GM23248 (cell line): ENCODE measurements at regions not wholly inside any gene's neighbourhood (a gene's known extent, or its start where the extent isn't known, plus 50 kb on each side); places are given as distances from the start of the nearest gene placed in this dataset.

Experiments
- DNase-seq: peaks from one replicate; pipeline ENCODE4 v3.0.0-alpha.2; 2015
- H2AFZ ChIP-seq: fragments of 200-600 bp; sonication (generic); 2 replicates; pipeline ENCODE4 v1.6.1; 2016; ENCODE audit warnings: antibody characterized with exemption
- H3F3A ChIP-seq: fragments of 200-600 bp; sonication (generic); 2 replicates; pipeline ENCODE4 v1.6.1; 2016; ENCODE audit warnings: mild to moderate bottlenecking, antibody characterized with exemption, mixed run types; ENCODE audit not compliant: insufficient read depth
- H3K27ac ChIP-seq: fragments of 200-600 bp; sonication (generic); 2 replicates; pipeline ENCODE4 v1.5.1; 2016; ENCODE audit warnings: mild to moderate bottlenecking
- H3K27me3 ChIP-seq: fragments of 200-600 bp; sonication (generic); replicated peaks from 2 replicates; pipeline ENCODE4 v1.6.1; 2016; ENCODE audit warnings: mild to moderate bottlenecking; ENCODE audit not compliant: insufficient read depth
- H3K36me3 ChIP-seq: fragments of 200-600 bp; sonication (generic); 2 replicates; pipeline ENCODE4 v1.6.1; 2016; ENCODE audit warnings: low read depth, mild to moderate bottlenecking
- H3K4me1 ChIP-seq: fragments of 200-600 bp; sonication (generic); 2 replicates; pipeline ENCODE4 v1.6.1; 2016; ENCODE audit warnings: mild to moderate bottlenecking; ENCODE audit not compliant: insufficient read depth
- H3K4me2 ChIP-seq: fragments of 200-600 bp; sonication (generic); one replicate; pipeline ENCODE4 v1.6.1; 2016; ENCODE audit warnings: mild to moderate bottlenecking; ENCODE audit not compliant: unreplicated experiment
- H3K4me3 ChIP-seq: fragments of 200-600 bp; sonication (generic); 2 replicates; pipeline ENCODE4 v1.5.1; 2016; ENCODE audit warnings: mild to moderate bottlenecking
- H3K79me2 ChIP-seq: fragments of 200-600 bp; sonication (generic); 2 replicates; pipeline ENCODE4 v1.6.1; 2016; ENCODE audit warnings: mild to moderate bottlenecking; ENCODE audit not compliant: insufficient read depth
- H3K9ac ChIP-seq: fragments of 200-600 bp; sonication (generic); 2 replicates; pipeline ENCODE4 v1.6.1; 2016; ENCODE audit warnings: mild to moderate bottlenecking
- H3K9me2 ChIP-seq: fragments of 200-600 bp; sonication (generic); 2 replicates; pipeline ENCODE4 v1.6.1; 2016; ENCODE audit warnings: mixed run types, mild to moderate bottlenecking, moderate library complexity; ENCODE audit not compliant: insufficient read depth
- H3K9me3 ChIP-seq: fragments of 200-600 bp; sonication (generic); one replicate; pipeline ENCODE4 v1.6.1; 2017; ENCODE audit warnings: low read depth
- H4K20me1 ChIP-seq: fragments of 200-600 bp; sonication (generic); 2 replicates; pipeline ENCODE4 v1.6.0; 2016; ENCODE audit not compliant: insufficient read depth
- EZH2 ChIP-seq: fragments of 200-600 bp; sonication (generic); IDR thresholded peaks from 2 replicates; pipeline ENCODE4 v1.6.1; 2018; ENCODE audit warnings: antibody characterized with exemption, mild to moderate bottlenecking; ENCODE audit not compliant: insufficient read depth, poor library complexity, severe bottlenecking
- EZH2phosphoT487 ChIP-seq: fragments of 200-600 bp; sonication (generic); IDR thresholded peaks from 2 replicates; pipeline ENCODE4 v1.6.1; 2018; ENCODE audit warnings: antibody characterized with exemption, moderate library complexity, mild to moderate bottlenecking, low read depth; ENCODE audit not compliant: insufficient read depth
- WGBS, 2 experiments: methylation state at CpG; one replicate each; pipeline ENCODE4 v1.1.6; 2015 to 2017; ENCODE audit warnings: low lambda C conversion rate in 2 of 2, low coverage in 1 of 2; ENCODE audit errors: missing lambda C conversion rate in 2 of 2; 5-methylcytosine and 5-hydroxymethylcytosine counted together
- in situ Hi-C: fragments of 300-500 bp; cut with MboI; formaldehyde crosslinking; loops from 2 replicates; pipeline ENCODE4 v1.15.0; 2020

DNA sequence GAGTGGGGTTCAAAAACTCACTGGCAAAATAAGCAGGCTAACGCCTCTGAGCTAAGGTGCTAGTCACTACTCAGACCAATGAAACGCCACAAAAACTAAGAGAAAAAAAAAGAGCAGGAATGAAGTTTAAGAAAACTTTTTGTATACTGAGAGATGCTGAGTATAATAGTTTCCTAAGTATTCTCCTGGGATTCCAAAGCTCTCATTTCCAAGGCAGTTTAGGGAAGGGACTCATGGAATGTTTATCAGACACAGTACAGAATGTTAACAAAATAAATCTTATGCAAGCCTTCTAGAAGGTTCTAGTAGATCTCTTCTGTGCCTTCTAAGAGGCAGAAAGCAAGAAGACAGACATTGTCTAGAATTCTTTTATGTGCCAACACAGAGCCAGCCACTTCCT is 361.9 kb downstream of the MTRR start:
- no peaks in the 10 kb centered on the region for H3K9me2 ChIP-seq
- in situ Hi-C loops = no loop called here
- H3K9ac ChIP-seq = no peak overlapping the region
- WGBS, 2 experiments = 4 to 6% methylated on average over 2 of the region's 2 CpGs
- no peak for DNase-seq
- H3K79me2 ChIP-seq = no peaks in the 10 kb centered on the region
- no peaks in the 10 kb centered on the region for H3K4me1 ChIP-seq
- no peaks in the 10 kb centered on the region for H4K20me1 ChIP-seq
- TF ChIP-seq EZH2 (no peak), EZH2phosphoT487 (no peak)
- no peaks in the 10 kb centered on the region for H3K27me3 ChIP-seq
- no peak overlapping the region for H3K4me2 ChIP-seq
- H3F3A ChIP-seq = no peaks in the 10 kb centered on the region
- H2AFZ ChIP-seq = no peak overlapping the region
- no peak overlapping the region for H3K4me3 ChIP-seq
- no peaks in the 10 kb centered on the region for H3K9me3 ChIP-seq
- no peaks in the 10 kb centered on the region for H3K36me3 ChIP-seq
- no peak overlapping the region for H3K27ac ChIP-seq

DNA sequence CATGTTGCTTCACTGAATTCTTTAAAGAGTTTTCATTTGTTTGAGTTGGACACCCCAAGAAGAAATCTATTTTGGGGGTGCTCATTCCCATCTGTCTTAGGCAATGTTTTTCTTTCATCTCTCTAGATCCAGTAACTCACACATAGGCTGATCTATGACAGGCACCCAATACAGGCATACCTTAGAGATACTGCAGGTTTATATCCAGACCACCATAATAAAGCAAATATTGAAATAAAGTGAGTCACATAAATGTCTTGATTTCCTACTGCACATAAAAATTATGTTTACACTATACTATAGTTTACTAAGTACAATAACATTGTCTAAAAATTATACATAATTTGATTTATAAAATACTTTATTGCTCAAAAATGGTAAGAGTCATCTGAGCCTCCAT is 364.5 kb downstream of the MTRR start:
- Histone ChIP-seq H4K20me1 (no peaks in the 10 kb centered on the region), H3K79me2 (no peaks in the 10 kb centered on the region), H3F3A (no peaks in the 10 kb centered on the region), H2AFZ (no peak overlapping the region), H3K9ac (no peak overlapping the region), H3K36me3 (no peaks in the 10 kb centered on the region), H3K9me3 (no peaks in the 10 kb centered on the region), H3K4me2 (no peak overlapping the region), H3K4me3 (no peak overlapping the region), H3K27ac (no peak overlapping the region), H3K27me3 (no peaks in the 10 kb centered on the region), H3K9me2 (no peaks in the 10 kb centered on the region), H3K4me1 (no peaks in the 10 kb centered on the region)
- in situ Hi-C loops = no loop called here
- no peak for DNase-seq
- TF ChIP-seq EZH2 (no peak), EZH2phosphoT487 (no peak)

DNA sequence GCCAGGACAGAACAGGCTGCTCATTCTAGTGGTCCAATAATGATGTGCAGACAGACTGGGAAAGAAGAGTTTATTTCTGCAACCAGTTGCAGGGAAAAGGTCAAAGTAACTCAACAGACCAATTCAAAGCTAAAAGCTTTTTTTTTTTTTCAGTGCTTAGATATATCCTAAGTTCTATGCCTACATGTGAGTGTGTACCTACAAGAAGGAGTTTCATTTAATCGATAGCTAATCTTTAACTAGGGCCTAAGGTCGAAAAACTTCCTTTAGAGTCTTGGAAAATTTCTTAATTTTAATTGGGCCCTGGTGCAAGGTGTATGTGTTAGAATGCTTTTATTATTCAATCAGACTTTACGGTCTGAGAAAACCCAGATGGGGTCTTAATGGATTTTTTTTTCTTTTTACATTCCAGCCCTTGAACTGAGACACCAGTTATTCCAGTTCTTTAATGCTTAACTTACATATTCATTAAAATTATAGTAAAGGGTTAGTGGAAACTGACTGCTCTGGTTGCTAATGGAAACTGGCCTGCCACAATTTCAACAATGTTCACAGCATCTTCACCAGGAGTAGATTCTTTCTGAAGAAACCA is 365.3 kb downstream of the MTRR start:
- Histone ChIP-seq H3K36me3 (no peaks in the 10 kb centered on the region), H3K9me2 (no peaks in the 10 kb centered on the region), H3K4me3 (no peak overlapping the region), H4K20me1 (no peaks in the 10 kb centered on the region), H3K9me3 (no peaks in the 10 kb centered on the region), H3K4me1 (no peaks in the 10 kb centered on the region), H3K9ac (no peak overlapping the region), H3K79me2 (no peaks in the 10 kb centered on the region), H3K27ac (no peak overlapping the region), H3K4me2 (no peak overlapping the region), H2AFZ (no peak overlapping the region), H3K27me3 (no peaks in the 10 kb centered on the region), H3F3A (no peaks in the 10 kb centered on the region)
- TF ChIP-seq EZH2 = no peak
- DNase-seq = no peak
- in situ Hi-C loops = no loop called here
- WGBS, 2 experiments = 13 to 17% methylated on average over 3 of the region's 3 CpGs

DNA sequence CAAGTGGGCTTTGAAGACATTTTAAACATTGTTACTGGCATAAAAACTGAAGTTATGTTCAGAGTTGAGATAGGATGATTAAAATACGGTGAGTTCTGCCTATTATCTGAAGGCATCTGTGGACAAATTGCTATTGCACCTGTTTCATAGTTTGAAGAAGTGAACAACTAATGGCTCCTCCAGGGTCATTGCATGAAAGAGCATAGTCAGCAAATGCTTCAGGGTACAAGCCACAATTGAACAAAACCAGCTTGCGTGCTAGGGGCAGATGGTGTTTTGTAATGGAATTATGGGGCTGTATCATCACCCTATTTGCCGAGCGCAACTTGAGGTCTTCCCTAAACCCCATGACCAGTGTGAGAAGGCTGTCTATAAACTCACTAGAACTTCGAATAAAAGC is 369.1 kb downstream of the MTRR start:
- Histone ChIP-seq H3K9me3 (no peaks in the 10 kb centered on the region), H3K4me1 (no peaks in the 10 kb centered on the region), H3K4me2 (no peak overlapping the region), H4K20me1 (no peaks in the 10 kb centered on the region), H3K4me3 (no peak overlapping the region), H3K27me3 (peaks cover 8% of the 10 kb centered on the region), H3K27ac (no peak overlapping the region), H3K36me3 (no peaks in the 10 kb centered on the region), H3K9me2 (no peaks in the 10 kb centered on the region), H3K9ac (no peak overlapping the region), H2AFZ (no peak overlapping the region), H3F3A (no peaks in the 10 kb centered on the region), H3K79me2 (no peaks in the 10 kb centered on the region)
- WGBS, 2 experiments = 37 to 45% methylated on average over 5 of the region's 5 CpGs
- in situ Hi-C loops = no loop called here
- DNase-seq = no peak
- TF ChIP-seq EZH2 = no peak
- no peak for TF ChIP-seq EZH2phosphoT487

DNA sequence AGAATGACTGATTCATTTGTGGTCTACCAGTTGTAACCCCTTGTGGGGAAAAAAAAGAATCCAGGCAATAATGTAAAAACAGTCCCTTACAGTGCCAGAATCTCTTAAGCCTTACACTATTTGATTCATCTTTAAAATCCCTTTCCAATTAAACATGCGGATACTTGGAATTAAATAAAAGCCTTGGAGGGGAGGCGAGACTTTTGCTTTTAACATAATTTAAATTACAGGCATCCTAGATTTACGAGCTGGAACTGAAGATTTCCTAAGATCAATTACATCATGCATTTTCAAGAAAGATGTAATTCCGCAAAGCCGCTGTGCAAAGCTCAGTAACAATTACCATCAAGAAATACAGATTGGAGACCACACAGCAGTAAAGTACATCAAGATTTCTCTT is 370.2 kb downstream of the MTRR start:
- Histone ChIP-seq H3K9ac (no peak overlapping the region), H3K27me3 (peaks cover 8% of the 10 kb centered on the region), H3K36me3 (no peaks in the 10 kb centered on the region), H3K27ac (no peak overlapping the region), H3K79me2 (no peaks in the 10 kb centered on the region), H3K9me3 (no peaks in the 10 kb centered on the region), H3K4me2 (no peak overlapping the region), H2AFZ (no peak overlapping the region), H3F3A (no peaks in the 10 kb centered on the region), H3K4me1 (no peaks in the 10 kb centered on the region), H3K9me2 (no peaks in the 10 kb centered on the region), H4K20me1 (no peaks in the 10 kb centered on the region), H3K4me3 (no peak overlapping the region)
- 2 to 3% methylated on average over 5 of the region's 5 CpGs for WGBS, 2 experiments
- DNase-seq = no peak
- in situ Hi-C loops = no loop called here
- no peak for TF ChIP-seq EZH2phosphoT487
- no peak for TF ChIP-seq EZH2
